Smooth muscle cell (in vitro differentiated cells): ENCODE measurements at regions not wholly inside any gene's neighbourhood (a gene's known extent, or its start where the extent isn't known, plus 50 kb on each side); places are given as distances from the start of the nearest gene placed in this dataset.

Source experiments
- DNase-seq: peaks from one replicate; lab custom pipeline; 2025; ENCODE audit not compliant: unreplicated experiment; lab: John Stamatoyannopoulos, UW
- H2AFZ ChIP-seq: fragments of 200-600 bp; sonication (generic); 2 replicates; pipeline ENCODE4 v1.6.0; 2016; ENCODE audit warnings: antibody characterized with exemption, low read depth, mild to moderate bottlenecking
- H3F3A ChIP-seq: fragments of 200-600 bp; sonication (generic); 2 replicates; pipeline ENCODE4 v1.6.0; 2017; ENCODE audit warnings: antibody characterized with exemption, low read depth
- H3K27ac ChIP-seq: fragments of 200-600 bp; sonication (generic); 2 replicates; pipeline ENCODE4 v1.5.1; 2016; ENCODE audit warnings: low read depth, mild to moderate bottlenecking
- H3K27me3 ChIP-seq: fragments of 200-600 bp; sonication (generic); 2 replicates; pipeline ENCODE4 v1.6.1; 2016; ENCODE audit warnings: low read depth, mild to moderate bottlenecking
- H3K36me3 ChIP-seq: fragments of 200-600 bp; sonication (generic); 2 replicates; pipeline ENCODE4 v1.5.1; 2016; ENCODE audit warnings: low read depth
- H3K4me1 ChIP-seq: fragments of 200-600 bp; sonication (generic); 2 replicates; pipeline ENCODE4 v1.5.1; 2016; ENCODE audit warnings: low read depth
- H3K4me2 ChIP-seq: fragments of 200-600 bp; sonication (generic); 2 replicates; pipeline ENCODE4 v1.6.0; 2016; ENCODE audit warnings: mild to moderate bottlenecking
- H3K4me3 ChIP-seq: fragments of 200-600 bp; sonication (generic); 2 replicates; pipeline ENCODE4 v1.5.1; 2016; ENCODE audit warnings: mild to moderate bottlenecking
- H3K79me2 ChIP-seq: fragments of 200-600 bp; sonication (generic); 2 replicates; pipeline ENCODE4 v1.6.0; 2016; ENCODE audit warnings: low read depth, mild to moderate bottlenecking
- H3K9ac ChIP-seq: fragments of 200-600 bp; sonication (generic); 2 replicates; pipeline ENCODE4 v1.6.0; 2016; ENCODE audit warnings: low read depth
- H3K9me3 ChIP-seq: fragments of 200-600 bp; sonication (generic); replicated peaks from 2 replicates; pipeline ENCODE4 v1.5.1; 2016; ENCODE audit warnings: low read depth
- H4K20me1 ChIP-seq: fragments of 200-600 bp; sonication (generic); 2 replicates; pipeline ENCODE4 v1.6.0; 2016; ENCODE audit warnings: low read depth
- WGBS: methylation state at CpG from one replicate; pipeline ENCODE4 v1.1.7; 2016; ENCODE audit warnings: low lambda C conversion rate; 5-methylcytosine and 5-hydroxymethylcytosine counted together
- TF ChIP-seq, protein P1 (sequence below): fragments of 200-600 bp; sonication (generic); IDR thresholded peaks from 2 replicates; pipeline ENCODE4 v1.5.1; 2017; ENCODE audit warnings: borderline replicate concordance, mild to moderate bottlenecking, antibody characterized with exemption; ENCODE audit not compliant: insufficient read depth, poor library complexity, severe bottlenecking

GRCh38 chr2:15807418-15808203 lies 132.7 kb upstream of the MYCN start:
- H3K9ac ChIP-seq = no peak overlapping the region
- TF ChIP-seq, protein P1, sequence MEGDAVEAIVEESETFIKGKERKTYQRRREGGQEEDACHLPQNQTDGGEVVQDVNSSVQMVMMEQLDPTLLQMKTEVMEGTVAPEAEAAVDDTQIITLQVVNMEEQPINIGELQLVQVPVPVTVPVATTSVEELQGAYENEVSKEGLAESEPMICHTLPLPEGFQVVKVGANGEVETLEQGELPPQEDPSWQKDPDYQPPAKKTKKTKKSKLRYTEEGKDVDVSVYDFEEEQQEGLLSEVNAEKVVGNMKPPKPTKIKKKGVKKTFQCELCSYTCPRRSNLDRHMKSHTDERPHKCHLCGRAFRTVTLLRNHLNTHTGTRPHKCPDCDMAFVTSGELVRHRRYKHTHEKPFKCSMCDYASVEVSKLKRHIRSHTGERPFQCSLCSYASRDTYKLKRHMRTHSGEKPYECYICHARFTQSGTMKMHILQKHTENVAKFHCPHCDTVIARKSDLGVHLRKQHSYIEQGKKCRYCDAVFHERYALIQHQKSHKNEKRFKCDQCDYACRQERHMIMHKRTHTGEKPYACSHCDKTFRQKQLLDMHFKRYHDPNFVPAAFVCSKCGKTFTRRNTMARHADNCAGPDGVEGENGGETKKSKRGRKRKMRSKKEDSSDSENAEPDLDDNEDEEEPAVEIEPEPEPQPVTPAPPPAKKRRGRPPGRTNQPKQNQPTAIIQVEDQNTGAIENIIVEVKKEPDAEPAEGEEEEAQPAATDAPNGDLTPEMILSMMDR = no peak
- no peak overlapping the region for H3K27ac ChIP-seq
- no peak overlapping the region for H3K4me3 ChIP-seq
- no peak for DNase-seq
- H2AFZ ChIP-seq = no peak overlapping the region
- no peaks in the 10 kb centered on the region for H3F3A ChIP-seq
- H3K79me2 ChIP-seq = no peaks in the 10 kb centered on the region
- H3K36me3 ChIP-seq = no peaks in the 10 kb centered on the region
- H3K9me3 ChIP-seq = no peaks in the 10 kb centered on the region
- H4K20me1 ChIP-seq = no peaks in the 10 kb centered on the region
- H3K27me3 ChIP-seq = no peaks in the 10 kb centered on the region
- WGBS = 94% methylated on average over 17 of the region's 18 CpGs
- no peak overlapping the region for H3K4me2 ChIP-seq
- peaks cover 10% of the 10 kb centered on the region for H3K4me1 ChIP-seq

- TF ChIP-seq, protein P1 = no peak
- no peaks in the 10 kb centered on the region for H3K79me2 ChIP-seq
- H3K9ac ChIP-seq = no peak overlapping the region
Observed at GRCh38 chr2:15808204-15808910, 132.0 kb upstream of the MYCN start.

DNA sequence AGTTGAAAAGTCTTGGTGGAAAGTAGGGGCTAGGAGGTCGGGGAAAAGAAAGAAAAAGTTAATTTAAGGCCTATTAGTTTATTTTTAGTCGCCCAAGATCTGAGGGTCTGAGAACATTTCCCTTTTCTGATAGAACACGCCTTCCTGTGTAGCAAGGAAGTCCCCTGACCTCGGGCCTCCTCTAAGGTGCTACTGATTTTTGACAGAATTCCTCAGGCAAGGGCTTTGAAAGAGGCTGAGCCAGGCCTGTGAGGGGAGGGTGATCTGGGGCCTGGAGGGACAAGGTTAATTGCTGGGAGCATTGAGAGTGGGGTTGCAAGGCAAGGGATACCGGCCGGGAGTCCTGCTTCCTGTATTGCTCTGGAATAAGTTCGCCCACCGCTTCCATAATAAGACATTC lies 131.4 kb upstream of the MYCN start:
- Histone ChIP-seq H2AFZ (no peak overlapping the region), H4K20me1 (no peaks in the 10 kb centered on the region), H3K79me2 (no peaks in the 10 kb centered on the region), H3K9ac (no peak overlapping the region), H3K4me3 (no peak overlapping the region), H3K4me1 (peaks cover 10% of the 10 kb centered on the region), H3K27me3 (no peaks in the 10 kb centered on the region), H3K4me2 (peak overlapping the region; percentile 22), H3K27ac (no peak overlapping the region), H3K36me3 (no peaks in the 10 kb centered on the region), H3K9me3 (no peaks in the 10 kb centered on the region), H3F3A (no peaks in the 10 kb centered on the region)
- 49% methylated on average over 8 of the region's 8 CpGs for WGBS
- TF ChIP-seq, protein P1 = no peak
- no peak for DNase-seq

More at GRCh38 chr2:15808204-15808910, 132.0 kb upstream of the MYCN start:
- 79% methylated on average over 28 of the region's 28 CpGs for whole genome bisulfite sequencing
- Histone ChIP-seq H3K4me1 (peaks cover 10% of the 10 kb centered on the region), H3K36me3 (no peaks in the 10 kb centered on the region), H4K20me1 (no peaks in the 10 kb centered on the region), H3K4me3 (no peak overlapping the region), H3K4me2 (no peak overlapping the region), H3K9me3 (no peaks in the 10 kb centered on the region), H3K27me3 (no peaks in the 10 kb centered on the region), H2AFZ (no peak overlapping the region), H3K27ac (no peak overlapping the region), H3F3A (no peaks in the 10 kb centered on the region)
- no peak for DNase-seq
